Memory B cell (primary cell): ENCODE measurements at regions not wholly inside any gene's neighbourhood (a gene's known extent, or its start where the extent isn't known, plus 50 kb on each side); places are given as distances from the start of the nearest gene placed in this dataset.

ENCODE experiments used
- ATAC-seq: fragments of 150-1000 bp; cut with Tn5 transposase; 2 replicates; pipeline ENCODE4 v1.10.0; 2021; ENCODE audit warnings: low read depth, mild to moderate bottlenecking, moderate library complexity
- DNase-seq, 2 donors: peaks; one replicate each; pipeline ENCODE4 v3.0.0; 2022; ENCODE audit warnings: low spot score in 2 of 2
- H3K27ac Mint-ChIP-seq: one replicate; pipeline ENCODE4 v1.8.0; 2022; ENCODE audit warnings: mild to moderate bottlenecking, moderate library complexity, mixed read lengths
- H3K27me3 Mint-ChIP-seq: one replicate; pipeline ENCODE4 v1.8.0; 2022; ENCODE audit warnings: mixed read lengths
- H3K36me3 Mint-ChIP-seq: one replicate; pipeline ENCODE4 v1.8.0; 2022; ENCODE audit warnings: mild to moderate bottlenecking, mixed read lengths
- H3K4me1 Mint-ChIP-seq: one replicate; pipeline ENCODE4 v1.8.0; 2022; ENCODE audit warnings: mixed read lengths
- H3K4me3 Mint-ChIP-seq: one replicate; pipeline ENCODE4 v1.8.0; 2022; ENCODE audit warnings: mild to moderate bottlenecking, moderate library complexity, mixed read lengths
- H3K9me3 Mint-ChIP-seq: one replicate; pipeline ENCODE4 v1.8.0; 2022; ENCODE audit warnings: mixed read lengths

GRCh38 chr5:146993876-146994530, 115.4 kb upstream of the PPP2R2B start:
- Mint-ChIP-seq H3K4me1 (no peaks in the 10 kb centered on the region), H3K27ac (no peak overlapping the region), H3K27me3 (no peaks in the 10 kb centered on the region), H3K9me3 (peaks cover 7% of the 10 kb centered on the region), H3K4me3 (no peak overlapping the region), H3K36me3 (no peaks in the 10 kb centered on the region)
- DNase-seq (no peak), ATAC-seq (no peak)

- H3K27me3 Mint-ChIP-seq = no peaks in the 10 kb centered on the region
- DNase-seq (no peak), ATAC-seq (no peak)
- no peaks in the 10 kb centered on the region for H3K36me3 Mint-ChIP-seq
- H3K27ac Mint-ChIP-seq = no peak overlapping the region
- no peaks in the 10 kb centered on the region for H3K4me1 Mint-ChIP-seq
- H3K4me3 Mint-ChIP-seq = no peak overlapping the region
- H3K9me3 Mint-ChIP-seq = peaks cover 3% of the 10 kb centered on the region
These were observed 117.3 kb upstream of the PPP2R2B start for GRCh38 chr5:146995878-146996277.

GRCh38 chr5:147015405-147015804, 136.8 kb upstream of the PPP2R2B start:
- H3K4me3 Mint-ChIP-seq = no peak overlapping the region
- H3K27ac Mint-ChIP-seq = no peak overlapping the region

GRCh38 chr5:147017191-147017590, 138.6 kb upstream of the PPP2R2B start:
- Mint-ChIP-seq H3K4me1 (no peaks in the 10 kb centered on the region), H3K9me3 (peaks cover 3% of the 10 kb centered on the region), H3K27ac (no peak overlapping the region), H3K36me3 (no peaks in the 10 kb centered on the region), H3K4me3 (no peak overlapping the region), H3K27me3 (no peaks in the 10 kb centered on the region)
- DNase-seq = no peak
- no peak for ATAC-seq

More at GRCh38 chr5:147015405-147015804, 136.8 kb upstream of the PPP2R2B start:
- DNase-seq (no peak), ATAC-seq (no peak)
- H3K4me1 Mint-ChIP-seq = no peaks in the 10 kb centered on the region
- H3K9me3 Mint-ChIP-seq = peaks cover 6% of the 10 kb centered on the region
- no peaks in the 10 kb centered on the region for H3K27me3 Mint-ChIP-seq
- H3K36me3 Mint-ChIP-seq = no peaks in the 10 kb centered on the region

- no peak overlapping the region for H3K27ac Mint-ChIP-seq
- no peak for ATAC-seq
- DNase-seq = no peak
- H3K9me3 Mint-ChIP-seq = peaks cover 3% of the 10 kb centered on the region
- no peaks in the 10 kb centered on the region for H3K27me3 Mint-ChIP-seq
- H3K4me1 Mint-ChIP-seq = no peaks in the 10 kb centered on the region
- H3K36me3 Mint-ChIP-seq = no peaks in the 10 kb centered on the region
- no peak overlapping the region for H3K4me3 Mint-ChIP-seq
These were observed 139.1 kb upstream of the PPP2R2B start for GRCh38 chr5:147017621-147018020.

GRCh38 chr5:147018812-147019211, 140.3 kb upstream of the PPP2R2B start:
- no peaks in the 10 kb centered on the region for H3K4me1 Mint-ChIP-seq
- ATAC-seq (no peak), DNase-seq (no peak)
- no peaks in the 10 kb centered on the region for H3K27me3 Mint-ChIP-seq
- no peak overlapping the region for H3K4me3 Mint-ChIP-seq
- H3K27ac Mint-ChIP-seq = no peak overlapping the region
- no peaks in the 10 kb centered on the region for H3K36me3 Mint-ChIP-seq
- H3K9me3 Mint-ChIP-seq = peaks cover 3% of the 10 kb centered on the region

GRCh38 chr5:147036691-147037245, 158.2 kb upstream of the PPP2R2B start:
- no peak overlapping the region for H3K4me3 Mint-ChIP-seq
- DNase-seq (no peak), ATAC-seq (no peak)
- H3K36me3 Mint-ChIP-seq = no peaks in the 10 kb centered on the region
- no peak overlapping the region for H3K27ac Mint-ChIP-seq
- no peaks in the 10 kb centered on the region for H3K27me3 Mint-ChIP-seq
- no peaks in the 10 kb centered on the region for H3K4me1 Mint-ChIP-seq
- H3K9me3 Mint-ChIP-seq = peaks cover 6% of the 10 kb centered on the region

- Mint-ChIP-seq H3K36me3 (no peaks in the 10 kb centered on the region), H3K27ac (no peak overlapping the region), H3K27me3 (no peaks in the 10 kb centered on the region), H3K4me3 (no peak overlapping the region), H3K9me3 (peaks cover 4% of the 10 kb centered on the region), H3K4me1 (no peaks in the 10 kb centered on the region)
- no peak for DNase-seq
- no peak for ATAC-seq
These were observed 159.1 kb upstream of the PPP2R2B start for GRCh38 chr5:147037515-147038205.

GRCh38 chr5:147040856-147041255, 162.3 kb upstream of the PPP2R2B start:
- Mint-ChIP-seq H3K27ac (no peak overlapping the region), H3K4me1 (no peaks in the 10 kb centered on the region), H3K9me3 (no peaks in the 10 kb centered on the region), H3K27me3 (no peaks in the 10 kb centered on the region), H3K4me3 (no peak overlapping the region), H3K36me3 (no peaks in the 10 kb centered on the region)
- ATAC-seq = no peak
- no peak for DNase-seq

- H3K27ac Mint-ChIP-seq = no peak overlapping the region
- H3K9me3 Mint-ChIP-seq = no peaks in the 10 kb centered on the region
- no peak for ATAC-seq
- DNase-seq = no peak
- no peak overlapping the region for H3K4me3 Mint-ChIP-seq
- H3K27me3 Mint-ChIP-seq = peaks cover 1% of the 10 kb centered on the region
- no peaks in the 10 kb centered on the region for H3K36me3 Mint-ChIP-seq
- H3K4me1 Mint-ChIP-seq = no peaks in the 10 kb centered on the region
These were observed 166.2 kb upstream of the PPP2R2B start for GRCh38 chr5:147044572-147045273.

GRCh38 chr5:147045290-147045689, 166.7 kb upstream of the PPP2R2B start:
- H3K36me3 Mint-ChIP-seq = no peaks in the 10 kb centered on the region
- DNase-seq (no peak), ATAC-seq (no peak)
- H3K27ac Mint-ChIP-seq = no peak overlapping the region
- peaks cover 1% of the 10 kb centered on the region for H3K27me3 Mint-ChIP-seq
- no peaks in the 10 kb centered on the region for H3K9me3 Mint-ChIP-seq
- H3K4me3 Mint-ChIP-seq = no peak overlapping the region
- H3K4me1 Mint-ChIP-seq = no peaks in the 10 kb centered on the region

GRCh38 chr5:147046281-147046680, 167.7 kb upstream of the PPP2R2B start:
- DNase-seq (no peak), ATAC-seq (no peak)
- no peaks in the 10 kb centered on the region for H3K4me1 Mint-ChIP-seq
- no peaks in the 10 kb centered on the region for H3K9me3 Mint-ChIP-seq
- peaks cover 1% of the 10 kb centered on the region for H3K27me3 Mint-ChIP-seq
- H3K4me3 Mint-ChIP-seq = no peak overlapping the region
- no peaks in the 10 kb centered on the region for H3K36me3 Mint-ChIP-seq
- H3K27ac Mint-ChIP-seq = no peak overlapping the region

GRCh38 chr5:147046894-147047293, 168.3 kb upstream of the PPP2R2B start:
- H3K4me3 Mint-ChIP-seq = no peak overlapping the region
- no peaks in the 10 kb centered on the region for H3K4me1 Mint-ChIP-seq
- no peak overlapping the region for H3K27ac Mint-ChIP-seq
- ATAC-seq = no peak
- no peaks in the 10 kb centered on the region for H3K36me3 Mint-ChIP-seq
- no peak for DNase-seq
- no peaks in the 10 kb centered on the region for H3K9me3 Mint-ChIP-seq
- H3K27me3 Mint-ChIP-seq = peaks cover 1% of the 10 kb centered on the region

- no peak overlapping the region for H3K4me3 Mint-ChIP-seq
- H3K27me3 Mint-ChIP-seq = peaks cover 1% of the 10 kb centered on the region
- DNase-seq = no peak
- no peaks in the 10 kb centered on the region for H3K36me3 Mint-ChIP-seq
- no peak for ATAC-seq
- H3K9me3 Mint-ChIP-seq = no peaks in the 10 kb centered on the region
- H3K27ac Mint-ChIP-seq = no peak overlapping the region
- H3K4me1 Mint-ChIP-seq = no peaks in the 10 kb centered on the region
These were observed 171.2 kb upstream of the PPP2R2B start for GRCh38 chr5:147049764-147050163.
